ENCODE measurements at regions not wholly inside any gene's neighbourhood (a gene's known extent, or its start where the extent isn't known, plus 50 kb on each side); places are given as distances from the start of the nearest gene placed in this dataset.

- TF ChIP-seq ARID4B (CRISPR knock-in tag; IDR thresholded peaks at IDR 0.05; ENCODE audit: borderline replicate concordance): no peak
These were observed 55.5 kb upstream of the ADGRA1 start (continued) for GRCh38 chr10:133032231-133032630.

DNA sequence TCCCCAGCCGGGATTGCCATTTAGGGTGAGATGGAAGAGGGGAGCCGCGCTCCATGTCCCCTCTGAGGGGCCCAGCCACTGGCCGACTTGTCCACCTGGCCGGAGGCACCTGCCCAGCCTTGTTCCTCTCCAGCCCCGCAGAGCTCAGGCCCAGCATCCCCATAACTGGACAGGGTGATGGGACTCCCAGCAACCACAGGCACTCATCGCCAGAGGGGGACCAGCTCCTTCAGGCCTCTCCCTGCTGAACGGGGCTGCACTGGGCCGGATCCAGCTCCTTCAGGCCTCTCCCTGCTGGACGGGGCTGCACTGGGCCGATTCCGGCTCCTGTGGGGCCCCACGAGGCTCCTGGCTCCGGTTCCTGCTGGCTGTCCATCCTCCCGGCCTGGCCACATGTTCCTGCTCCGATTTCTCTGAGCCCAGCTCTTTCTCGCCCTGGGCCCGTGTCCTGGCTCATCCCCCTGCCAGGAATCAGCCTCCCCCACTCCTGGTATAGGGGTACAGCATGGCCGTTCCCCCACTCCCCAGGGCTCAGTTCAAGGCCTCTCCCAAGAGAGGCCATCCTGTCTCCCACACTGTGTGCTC, 56.1 kb upstream of the ADGRA1 start:
- POLR2A ChIA-PET: no interaction called here
- ATAC-seq: no peak
- DNase-seq (ENCODE audit: low spot score): no peak
- TF ChIP-seq, protein P1, sequence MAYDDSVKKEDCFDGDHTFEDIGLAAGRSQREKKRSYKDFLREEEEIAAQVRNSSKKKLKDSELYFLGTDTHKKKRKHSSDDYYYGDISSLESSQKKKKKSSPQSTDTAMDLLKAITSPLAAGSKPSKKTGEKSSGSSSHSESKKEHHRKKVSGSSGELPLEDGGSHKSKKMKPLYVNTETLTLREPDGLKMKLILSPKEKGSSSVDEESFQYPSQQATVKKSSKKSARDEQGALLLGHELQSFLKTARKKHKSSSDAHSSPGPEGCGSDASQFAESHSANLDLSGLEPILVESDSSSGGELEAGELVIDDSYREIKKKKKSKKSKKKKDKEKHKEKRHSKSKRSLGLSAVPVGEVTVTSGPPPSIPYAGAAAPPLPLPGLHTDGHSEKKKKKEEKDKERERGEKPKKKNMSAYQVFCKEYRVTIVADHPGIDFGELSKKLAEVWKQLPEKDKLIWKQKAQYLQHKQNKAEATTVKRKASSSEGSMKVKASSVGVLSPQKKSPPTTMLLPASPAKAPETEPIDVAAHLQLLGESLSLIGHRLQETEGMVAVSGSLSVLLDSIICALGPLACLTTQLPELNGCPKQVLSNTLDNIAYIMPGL (CRISPR knock-in tag; IDR thresholded peaks at IDR 0.05): no peak
- TF ChIP-seq NFE2L1 (CRISPR knock-in tag; IDR thresholded peaks at IDR 0.05) (no peak), FOXP4 (CRISPR knock-in tag; IDR thresholded peaks at IDR 0.05) (no peak), ZNF423 (CRISPR knock-in tag; IDR thresholded peaks at IDR 0.05) (no peak)
- TF ChIP-seq, protein P2, sequence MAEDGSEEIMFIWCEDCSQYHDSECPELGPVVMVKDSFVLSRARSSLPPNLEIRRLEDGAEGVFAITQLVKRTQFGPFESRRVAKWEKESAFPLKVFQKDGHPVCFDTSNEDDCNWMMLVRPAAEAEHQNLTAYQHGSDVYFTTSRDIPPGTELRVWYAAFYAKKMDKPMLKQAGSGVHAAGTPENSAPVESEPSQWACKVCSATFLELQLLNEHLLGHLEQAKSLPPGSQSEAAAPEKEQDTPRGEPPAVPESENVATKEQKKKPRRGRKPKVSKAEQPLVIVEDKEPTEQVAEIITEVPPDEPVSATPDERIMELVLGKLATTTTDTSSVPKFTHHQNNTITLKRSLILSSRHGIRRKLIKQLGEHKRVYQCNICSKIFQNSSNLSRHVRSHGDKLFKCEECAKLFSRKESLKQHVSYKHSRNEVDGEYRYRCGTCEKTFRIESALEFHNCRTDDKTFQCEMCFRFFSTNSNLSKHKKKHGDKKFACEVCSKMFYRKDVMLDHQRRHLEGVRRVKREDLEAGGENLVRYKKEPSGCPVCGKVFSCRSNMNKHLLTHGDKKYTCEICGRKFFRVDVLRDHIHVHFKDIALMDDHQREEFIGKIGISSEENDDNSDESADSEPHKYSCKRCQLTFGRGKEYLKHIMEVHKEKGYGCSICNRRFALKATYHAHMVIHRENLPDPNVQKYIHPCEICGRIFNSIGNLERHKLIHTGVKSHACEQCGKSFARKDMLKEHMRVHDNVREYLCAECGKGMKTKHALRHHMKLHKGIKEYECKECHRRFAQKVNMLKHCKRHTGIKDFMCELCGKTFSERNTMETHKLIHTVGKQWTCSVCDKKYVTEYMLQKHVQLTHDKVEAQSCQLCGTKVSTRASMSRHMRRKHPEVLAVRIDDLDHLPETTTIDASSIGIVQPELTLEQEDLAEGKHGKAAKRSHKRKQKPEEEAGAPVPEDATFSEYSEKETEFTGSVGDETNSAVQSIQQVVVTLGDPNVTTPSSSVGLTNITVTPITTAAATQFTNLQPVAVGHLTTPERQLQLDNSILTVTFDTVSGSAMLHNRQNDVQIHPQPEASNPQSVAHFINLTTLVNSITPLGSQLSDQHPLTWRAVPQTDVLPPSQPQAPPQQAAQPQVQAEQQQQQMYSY (CRISPR knock-in tag; IDR thresholded peaks at IDR 0.05): no peak
- Mint-ChIP-seq H3K4me1 (peaks cover 11% of the 10 kb centered on the region), H3K9me3 (no peaks in the 10 kb centered on the region), H3K36me3 (no peaks in the 10 kb centered on the region), H3K4me3 (no peak overlapping the region), H3K27me3 (ENCODE audit: low read depth) (peaks cover 11% of the 10 kb centered on the region), H3K27ac (peak overlapping the region; percentile 63)
- CTCF ChIA-PET: interaction anchor here (1.2 to 1.4 kb wide), 2 partner anchors 70 to 93 kb away, joined by 5 read pairs; no protein-coding TSS in a partner anchor

DNA sequence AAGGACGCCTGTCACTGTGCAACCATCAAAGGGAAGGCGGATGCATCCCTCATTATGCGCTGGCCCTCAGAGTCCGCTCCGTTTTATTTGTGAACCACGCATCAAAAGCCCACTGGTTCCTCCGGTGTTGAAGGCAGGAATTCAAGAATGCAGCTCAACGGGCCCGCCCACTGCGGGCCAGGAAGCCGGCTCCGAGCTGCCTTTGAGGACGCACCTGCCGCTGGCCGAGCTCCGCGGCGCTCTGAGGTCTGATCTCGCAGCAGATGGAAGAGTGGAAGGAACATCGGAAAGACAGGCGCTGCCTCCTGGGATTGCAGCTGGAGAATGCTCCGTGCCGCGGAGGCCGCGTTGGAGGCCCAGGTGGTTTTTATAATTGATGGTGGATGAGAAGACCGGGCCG, 56.9 kb upstream of the ADGRA1 start:
- POLR2A ChIA-PET: no interaction called here
- Mint-ChIP-seq H3K4me3 (no peak overlapping the region), H3K27ac (peak overlapping the region; percentile 8; the same call in 1 of the 2 replicates), H3K27me3 (ENCODE audit: low read depth) (peaks cover 11% of the 10 kb centered on the region), H3K9me3 (no peaks in the 10 kb centered on the region), H3K36me3 (no peaks in the 10 kb centered on the region), H3K4me1 (peaks cover 11% of the 10 kb centered on the region)
- peak; percentile 62 for DNase-seq (ENCODE audit: low spot score)
- CTCF ChIA-PET: interaction anchor here (0.6 to 1.4 kb wide), 3 partner anchors 71 to 113 kb away, joined by 4 to 5 read pairs (median 5); no protein-coding TSS in a partner anchor
- peak; percentile 83 for ATAC-seq
- TF ChIP-seq AFF4 (CRISPR knock-in tag; IDR thresholded peaks at IDR 0.05; ENCODE audit: borderline replicate concordance): no peak
- no peak for TF ChIP-seq RORB (CRISPR knock-in tag; IDR thresholded peaks at IDR 0.05)
- no peak for TF ChIP-seq HMGA2 (CRISPR knock-in tag; IDR thresholded peaks at IDR 0.05)
- TF ChIP-seq RELA (CRISPR knock-in tag; IDR thresholded peaks at IDR 0.05; ENCODE audit: borderline replicate concordance): no peak
- no peak for TF ChIP-seq E2F1 (CRISPR knock-in tag; IDR thresholded peaks at IDR 0.05)
- TF ChIP-seq FOXP1 (CRISPR knock-in tag; IDR thresholded peaks at IDR 0.05; ENCODE audit: borderline replicate concordance): no peak

All from WTC11 (cell line).